CD4-positive, CD25-positive, alpha-beta regulatory T cell (primary cell): ENCODE measurements at regions not wholly inside any gene's neighbourhood (a gene's known extent, or its start where the extent isn't known, plus 50 kb on each side); places are given as distances from the start of the nearest gene placed in this dataset.

Source experiments
- ATAC-seq, 2 donors: fragments of 150-1000 bp; cut with Tn5 transposase; one replicate each; pipeline ENCODE4 v1.10.0; 2021; ENCODE audit warnings: low read depth in 2 of 2, moderate number of reproducible peaks in 2 of 2, moderate library complexity in 1 of 2
- DNase-seq, 3 donors: peaks; one replicate each; pipeline versions ENCODE4 v3.0.0 to v3.0.0-alpha.2; 2012 to 2022; ENCODE audit warnings: mixed read lengths in 1 of 3
- H3K27ac ChIP-seq: one replicate; pipeline ENCODE4 v1.7.0; 2013; ENCODE audit warnings: mild to moderate bottlenecking, low read length; ENCODE audit not compliant: insufficient read depth, poor library complexity, severe bottlenecking
- H3K27me3 ChIP-seq: one replicate; pipeline ENCODE4 v1.7.0; 2013; ENCODE audit warnings: low read length; ENCODE audit not compliant: control insufficient read depth, insufficient read depth
- H3K36me3 ChIP-seq: one replicate; pipeline ENCODE4 v1.7.0; 2013; ENCODE audit warnings: mild to moderate bottlenecking, low read length, moderate library complexity; ENCODE audit not compliant: control insufficient read depth, insufficient read depth
- H3K4me1 ChIP-seq: 2 replicates; pipeline ENCODE4 v1.7.0; 2013; ENCODE audit warnings: mild to moderate bottlenecking, low read length; ENCODE audit not compliant: insufficient read depth, control insufficient read depth, poor library complexity, severe bottlenecking
- H3K4me3 ChIP-seq: one replicate; pipeline ENCODE4 v1.7.0; 2013; ENCODE audit warnings: low read depth, mild to moderate bottlenecking, low read length, moderate library complexity
- H3K9me3 ChIP-seq, 2 experiments: 1 replicate in 1 of 2; 2 replicates in 1 of 2; pipeline ENCODE4 v1.7.0; 2013; ENCODE audit warnings: low read length in 2 of 2, mild to moderate bottlenecking in 1 of 2, moderate library complexity in 1 of 2; ENCODE audit not compliant: control insufficient read depth in 2 of 2
- H3K27ac Mint-ChIP-seq, 3 donors: one replicate each; pipeline ENCODE4 v1.8.0; 2020 to 2022; ENCODE audit warnings: mild to moderate bottlenecking in 3 of 3, mixed read lengths in 3 of 3, moderate library complexity in 2 of 3
- H3K27me3 Mint-ChIP-seq: one replicate; pipeline ENCODE4 v1.8.0; 2022; ENCODE audit warnings: mild to moderate bottlenecking, mixed read lengths
- H3K36me3 Mint-ChIP-seq: one replicate; pipeline ENCODE4 v1.8.0; 2020; ENCODE audit warnings: mixed read lengths
- H3K4me1 Mint-ChIP-seq, 4 donors: one replicate each; pipeline ENCODE4 v1.8.0; 2020 to 2022; ENCODE audit warnings: mixed read lengths in 4 of 4, mild to moderate bottlenecking in 1 of 4
- H3K4me3 Mint-ChIP-seq, 4 donors: one replicate each; pipeline ENCODE4 v1.8.0; 2020 to 2022; ENCODE audit warnings: mild to moderate bottlenecking in 4 of 4, mixed read lengths in 4 of 4, moderate library complexity in 3 of 4
- H3K9me3 Mint-ChIP-seq, 7 donors: one replicate each; pipeline ENCODE4 v1.8.0; 2020 to 2022; ENCODE audit warnings: mixed read lengths in 7 of 7, mild to moderate bottlenecking in 3 of 7, moderate library complexity in 2 of 7

DNA sequence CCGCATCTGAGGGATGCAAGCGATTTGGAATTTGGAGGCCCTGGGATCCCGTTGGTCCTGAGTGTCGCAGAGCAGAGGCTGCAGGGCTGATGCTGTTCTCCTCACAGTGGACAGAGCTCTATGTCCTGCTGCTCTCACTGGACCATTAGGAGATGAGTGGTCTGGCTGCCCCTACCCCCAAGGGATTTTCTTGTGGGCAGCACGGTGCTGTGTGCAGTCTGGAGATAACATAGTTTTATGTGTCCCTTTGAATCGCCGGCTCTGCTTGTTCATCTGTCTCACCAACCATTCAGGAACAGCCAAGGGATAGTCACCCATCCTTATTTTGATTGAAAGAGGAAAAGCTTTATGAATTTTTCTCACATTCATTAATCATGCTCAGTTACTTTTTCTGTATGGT, 49.9 kb downstream of the CHRM3 start:
- no peak overlapping the region for H3K4me3 Mint-ChIP-seq
- H3K27me3 Mint-ChIP-seq: no peaks in the 10 kb centered on the region
- no peak for ATAC-seq

DNA sequence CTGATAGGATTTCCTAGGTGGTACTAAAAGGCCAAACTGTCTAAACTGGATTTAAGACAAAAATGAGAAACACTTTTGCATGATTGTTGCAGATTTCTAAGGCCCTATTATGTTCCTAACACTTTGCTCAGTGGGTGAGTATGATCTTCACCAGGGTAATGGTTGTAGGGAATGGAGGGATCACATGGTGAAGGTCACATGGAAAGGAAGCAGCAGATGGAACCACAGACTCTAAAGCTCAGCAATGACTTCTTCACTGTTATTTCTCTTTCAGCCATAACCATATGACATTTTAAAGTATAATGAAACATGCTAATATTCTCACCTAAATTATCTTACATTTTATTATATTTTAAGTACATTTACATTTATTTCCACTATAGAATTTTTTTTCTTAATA, 51.5 kb downstream of the CHRM3 start:
- ATAC-seq: no peak
- no peaks in the 10 kb centered on the region for H3K4me1 ChIP-seq

More for the DNA sequence above, 49.9 kb downstream of the CHRM3 start:
- H3K9me3 Mint-ChIP-seq: peaks cover 0 to 3% (median 0%) of the 10 kb centered on the region in 7 donors
- H3K36me3 Mint-ChIP-seq: no peaks in the 10 kb centered on the region
- no peak overlapping the region for H3K4me3 ChIP-seq
- H3K27ac ChIP-seq: no peak overlapping the region
- DNase-seq: no peak
- no peaks in the 10 kb centered on the region for H3K27me3 ChIP-seq
- H3K27ac Mint-ChIP-seq: no peak overlapping the region
- H3K4me1 Mint-ChIP-seq: no peaks in the 10 kb centered on the region
- no peaks in the 10 kb centered on the region for H3K9me3 ChIP-seq
- no peaks in the 10 kb centered on the region for H3K36me3 ChIP-seq
- H3K4me1 ChIP-seq: no peaks in the 10 kb centered on the region

DNA sequence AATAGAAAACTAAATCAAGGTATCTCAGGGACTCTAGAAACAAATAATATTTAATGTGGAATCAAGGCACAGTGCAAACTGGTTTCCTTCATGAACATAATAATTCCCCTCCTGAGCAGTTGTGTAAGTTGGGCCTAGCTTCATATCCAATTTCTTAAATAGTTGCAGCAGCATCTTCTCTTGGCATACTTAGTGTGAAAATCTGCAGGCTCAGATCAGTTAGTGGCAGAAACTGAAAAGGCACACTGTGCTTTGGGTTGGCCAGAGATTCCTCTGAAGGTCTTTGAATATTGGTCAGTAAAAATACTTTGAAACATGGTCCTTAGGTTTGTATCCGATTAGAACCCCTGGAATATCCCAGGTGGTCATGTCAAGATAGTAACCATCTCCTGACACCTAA, 52.5 kb downstream of the CHRM3 start:
- Histone ChIP-seq H3K9me3 (no peaks in the 10 kb centered on the region), H3K27ac (no peak overlapping the region), H3K4me3 (no peak overlapping the region), H3K36me3 (no peaks in the 10 kb centered on the region), H3K27me3 (no peaks in the 10 kb centered on the region), H3K4me1 (no peaks in the 10 kb centered on the region)
- Mint-ChIP-seq H3K9me3 (peaks cover 0 to 3% (median 0%) of the 10 kb centered on the region in 7 donors), H3K27me3 (no peaks in the 10 kb centered on the region), H3K27ac (peak overlapping the region in 1 of 3 donors; percentile 7), H3K36me3 (no peaks in the 10 kb centered on the region), H3K4me3 (no peak overlapping the region), H3K4me1 (no peaks in the 10 kb centered on the region)
- no peak for DNase-seq
- no peak for ATAC-seq

More for the DNA sequence above, 51.5 kb downstream of the CHRM3 start:
- Mint-ChIP-seq H3K4me3 (no peak overlapping the region), H3K27me3 (no peaks in the 10 kb centered on the region), H3K4me1 (no peaks in the 10 kb centered on the region), H3K36me3 (no peaks in the 10 kb centered on the region), H3K9me3 (peaks cover 0 to 3% (median 0%) of the 10 kb centered on the region in 7 donors), H3K27ac (no peak overlapping the region)
- no peak overlapping the region for H3K27ac ChIP-seq
- no peaks in the 10 kb centered on the region for H3K36me3 ChIP-seq
- no peaks in the 10 kb centered on the region for H3K27me3 ChIP-seq
- H3K9me3 ChIP-seq: no peaks in the 10 kb centered on the region
- no peak overlapping the region for H3K4me3 ChIP-seq
- no peak for DNase-seq

DNA sequence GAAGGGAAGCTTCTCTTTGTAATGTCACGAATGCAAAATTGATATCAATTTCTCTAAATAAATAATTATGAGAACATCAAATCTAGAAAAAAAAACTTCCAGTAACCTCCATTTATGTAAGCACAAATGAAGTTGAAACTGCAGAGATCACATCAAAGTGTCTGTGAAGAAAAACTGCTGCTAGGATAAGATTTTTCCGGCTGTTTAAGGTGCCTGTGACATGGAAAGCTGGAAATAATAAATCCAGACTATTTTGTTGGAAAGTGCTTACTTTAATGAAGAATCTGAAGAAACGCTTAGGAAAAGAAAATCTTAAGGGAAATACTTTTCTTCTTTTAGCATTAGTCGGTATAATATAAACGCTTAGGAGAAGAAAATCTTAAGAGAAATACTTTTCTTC, 57.0 kb downstream of the CHRM3 start:
- H3K4me3 ChIP-seq: no peak overlapping the region
- H3K9me3 ChIP-seq: no peaks in the 10 kb centered on the region
- no peaks in the 10 kb centered on the region for H3K27me3 Mint-ChIP-seq
- H3K4me3 Mint-ChIP-seq: no peak overlapping the region
- no peaks in the 10 kb centered on the region for H3K36me3 Mint-ChIP-seq
- no peaks in the 10 kb centered on the region for H3K4me1 ChIP-seq
- H3K36me3 ChIP-seq: no peaks in the 10 kb centered on the region
- no peak for DNase-seq
- H3K4me1 Mint-ChIP-seq: no peaks in the 10 kb centered on the region
- peaks cover 0 to 3% (median 0%) of the 10 kb centered on the region in 7 donors for H3K9me3 Mint-ChIP-seq
- H3K27ac Mint-ChIP-seq: no peak overlapping the region
- H3K27ac ChIP-seq: no peak overlapping the region
- no peak for ATAC-seq
- H3K27me3 ChIP-seq: no peaks in the 10 kb centered on the region

DNA sequence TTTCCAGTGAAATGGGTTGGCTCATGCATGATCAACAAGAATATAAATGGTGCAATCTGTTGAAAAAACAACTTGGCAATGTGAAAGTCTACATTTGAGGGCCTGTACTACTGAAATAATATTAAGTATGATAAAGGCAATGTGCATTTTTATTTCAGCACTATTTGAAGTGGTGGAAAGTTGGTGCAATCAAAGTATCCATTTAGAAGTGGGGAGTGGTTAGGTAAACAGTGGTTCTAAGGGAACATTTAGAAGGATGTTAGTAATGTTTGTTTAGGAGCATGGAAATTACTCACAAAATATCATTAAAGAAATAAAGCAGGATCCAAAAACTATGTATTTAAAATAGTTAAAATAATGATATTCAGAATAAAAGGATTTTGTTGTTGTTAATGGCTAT, 60.2 kb downstream of the CHRM3 start:
- Mint-ChIP-seq H3K27ac (peak overlapping the region in 1 of 3 donors; percentile 61), H3K27me3 (no peaks in the 10 kb centered on the region), H3K4me1 (no peaks in the 10 kb centered on the region), H3K4me3 (no peak overlapping the region), H3K36me3 (no peaks in the 10 kb centered on the region), H3K9me3 (no peaks in the 10 kb centered on the region)
- Histone ChIP-seq H3K9me3 (no peaks in the 10 kb centered on the region), H3K4me3 (no peak overlapping the region), H3K36me3 (no peaks in the 10 kb centered on the region), H3K27ac (no peak overlapping the region), H3K4me1 (no peaks in the 10 kb centered on the region), H3K27me3 (no peaks in the 10 kb centered on the region)
- DNase-seq (no peak), ATAC-seq (no peak)

DNA sequence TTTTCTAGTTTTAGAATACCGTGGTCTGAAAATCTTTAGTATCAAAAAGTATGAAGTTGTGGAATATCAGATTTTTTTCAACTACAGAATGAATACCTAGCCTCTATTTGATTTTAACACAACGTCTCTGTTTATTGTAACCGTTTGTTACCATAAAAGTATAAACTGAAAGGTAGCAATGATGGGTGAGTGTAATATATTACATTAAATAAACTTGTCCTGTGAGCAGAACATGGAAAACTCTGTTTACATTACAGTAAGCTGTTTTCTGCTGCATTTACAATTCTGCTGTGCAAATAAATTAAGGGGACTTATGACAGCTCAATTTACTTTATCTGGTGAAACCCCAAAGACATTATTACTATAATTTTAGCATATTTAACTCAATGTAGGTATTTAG, 62.5 kb downstream of the CHRM3 start:
- Mint-ChIP-seq H3K27me3 (no peaks in the 10 kb centered on the region), H3K4me1 (no peaks in the 10 kb centered on the region)
- H3K4me1 ChIP-seq: no peaks in the 10 kb centered on the region

DNA sequence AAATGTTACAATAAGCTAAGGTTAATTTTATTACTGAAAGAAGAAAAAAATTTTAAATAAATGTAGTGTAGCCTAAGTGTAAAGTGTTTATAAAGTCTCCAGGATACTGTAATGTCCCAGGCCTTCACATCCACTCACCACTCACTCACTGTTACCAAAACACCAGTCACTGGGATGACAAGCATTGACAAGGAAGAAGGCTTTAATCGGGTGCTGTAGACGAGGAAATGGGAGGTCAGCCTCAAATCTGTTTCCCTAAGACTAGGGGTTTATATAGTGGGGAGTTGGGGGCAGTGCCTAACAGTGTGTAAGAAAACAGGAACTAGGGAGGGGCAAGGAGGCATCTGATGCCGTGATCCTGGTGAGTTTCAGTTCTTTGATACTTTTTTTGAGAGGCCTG, 69.4 kb downstream of the CHRM3 start:
- no peak overlapping the region for H3K27ac Mint-ChIP-seq
- H3K4me3 Mint-ChIP-seq: no peak overlapping the region
- no peaks in the 10 kb centered on the region for H3K36me3 Mint-ChIP-seq
- H3K4me1 Mint-ChIP-seq: peaks cover 0 to 12% (median 9%) of the 10 kb centered on the region in 4 donors
- H3K9me3 Mint-ChIP-seq: peaks cover 0 to 3% (median 0%) of the 10 kb centered on the region in 7 donors
- Histone ChIP-seq H3K4me3 (no peak overlapping the region), H3K27me3 (no peaks in the 10 kb centered on the region), H3K27ac (no peak overlapping the region), H3K4me1 (no peaks in the 10 kb centered on the region), H3K36me3 (no peaks in the 10 kb centered on the region), H3K9me3 (no peaks in the 10 kb centered on the region)
- DNase-seq (no peak), ATAC-seq (no peak)
- H3K27me3 Mint-ChIP-seq: no peaks in the 10 kb centered on the region

More for the DNA sequence above, 62.5 kb downstream of the CHRM3 start:
- peaks cover 0 to 3% (median 0%) of the 10 kb centered on the region in 7 donors for H3K9me3 Mint-ChIP-seq
- DNase-seq: no peak
- H3K36me3 ChIP-seq: no peaks in the 10 kb centered on the region
- no peak for ATAC-seq
- no peak overlapping the region for H3K4me3 Mint-ChIP-seq
- H3K36me3 Mint-ChIP-seq: no peaks in the 10 kb centered on the region
- H3K27ac ChIP-seq: no peak overlapping the region
- H3K9me3 ChIP-seq: no peaks in the 10 kb centered on the region
- no peaks in the 10 kb centered on the region for H3K27me3 ChIP-seq
- no peak overlapping the region for H3K4me3 ChIP-seq
- no peak overlapping the region for H3K27ac Mint-ChIP-seq

DNA sequence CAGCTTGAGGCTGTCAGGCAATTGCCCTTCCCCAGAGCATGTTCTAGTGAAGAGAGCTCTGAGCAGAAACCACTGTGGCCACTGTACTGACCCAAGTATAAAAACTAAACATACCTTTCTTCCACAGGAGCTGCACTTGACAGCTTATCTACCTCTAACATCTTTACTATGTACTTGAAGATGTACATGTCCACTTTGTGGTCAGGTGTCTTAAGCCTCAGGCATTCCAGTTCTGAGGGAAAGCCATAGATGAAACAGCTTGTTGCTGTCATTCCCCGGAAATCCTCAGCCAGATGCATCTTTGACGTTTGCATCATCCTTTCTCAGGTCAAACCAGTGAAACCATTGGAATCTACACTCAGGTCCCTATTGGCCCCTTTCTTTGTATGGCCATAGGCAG, 70.4 kb downstream of the CHRM3 start:
- Mint-ChIP-seq H3K27me3 (no peaks in the 10 kb centered on the region), H3K4me3 (no peak overlapping the region), H3K9me3 (peaks cover 0 to 3% (median 0%) of the 10 kb centered on the region in 7 donors), H3K36me3 (no peaks in the 10 kb centered on the region), H3K4me1 (peaks cover 0 to 12% (median 9%) of the 10 kb centered on the region in 4 donors), H3K27ac (no peak overlapping the region)
- DNase-seq: no peak
- no peaks in the 10 kb centered on the region for H3K27me3 ChIP-seq
- H3K27ac ChIP-seq: no peak overlapping the region
- ATAC-seq: no peak
- no peak overlapping the region for H3K4me3 ChIP-seq
- H3K36me3 ChIP-seq: no peaks in the 10 kb centered on the region
- H3K9me3 ChIP-seq: no peaks in the 10 kb centered on the region
- no peaks in the 10 kb centered on the region for H3K4me1 ChIP-seq
